ENCODE measurements at regions not wholly inside any gene's neighbourhood (a gene's known extent, or its start where the extent isn't known, plus 50 kb on each side); places are given as distances from the start of the nearest gene placed in this dataset.

DNA sequence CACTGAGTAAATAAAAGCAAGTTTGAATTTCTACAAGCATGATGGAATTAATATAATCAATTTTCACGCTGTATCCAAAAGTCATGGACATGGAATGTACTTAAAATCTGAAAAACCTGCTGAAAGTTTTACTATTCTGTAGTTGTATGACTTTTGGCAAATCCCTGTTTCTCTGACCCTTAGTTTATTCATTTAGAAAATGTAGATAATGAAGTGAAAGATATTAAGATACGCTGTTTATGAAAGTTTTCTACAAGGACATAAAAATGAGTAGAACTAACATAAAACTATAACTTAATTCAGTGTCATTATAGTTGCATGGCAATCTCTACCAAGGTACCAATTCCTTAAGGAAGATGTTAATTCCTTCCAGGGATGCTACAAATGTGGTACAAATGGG is 363.2 kb upstream of the MPDZ start:
- TF ChIP-seq, protein P1, sequence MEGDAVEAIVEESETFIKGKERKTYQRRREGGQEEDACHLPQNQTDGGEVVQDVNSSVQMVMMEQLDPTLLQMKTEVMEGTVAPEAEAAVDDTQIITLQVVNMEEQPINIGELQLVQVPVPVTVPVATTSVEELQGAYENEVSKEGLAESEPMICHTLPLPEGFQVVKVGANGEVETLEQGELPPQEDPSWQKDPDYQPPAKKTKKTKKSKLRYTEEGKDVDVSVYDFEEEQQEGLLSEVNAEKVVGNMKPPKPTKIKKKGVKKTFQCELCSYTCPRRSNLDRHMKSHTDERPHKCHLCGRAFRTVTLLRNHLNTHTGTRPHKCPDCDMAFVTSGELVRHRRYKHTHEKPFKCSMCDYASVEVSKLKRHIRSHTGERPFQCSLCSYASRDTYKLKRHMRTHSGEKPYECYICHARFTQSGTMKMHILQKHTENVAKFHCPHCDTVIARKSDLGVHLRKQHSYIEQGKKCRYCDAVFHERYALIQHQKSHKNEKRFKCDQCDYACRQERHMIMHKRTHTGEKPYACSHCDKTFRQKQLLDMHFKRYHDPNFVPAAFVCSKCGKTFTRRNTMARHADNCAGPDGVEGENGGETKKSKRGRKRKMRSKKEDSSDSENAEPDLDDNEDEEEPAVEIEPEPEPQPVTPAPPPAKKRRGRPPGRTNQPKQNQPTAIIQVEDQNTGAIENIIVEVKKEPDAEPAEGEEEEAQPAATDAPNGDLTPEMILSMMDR (IDR thresholded peaks at IDR 0.05; ENCODE audit: extremely low read depth in 1 of 2, insufficient read depth in 1 of 2, low read depth in 1 of 2, low read length in 2 of 2), result no peak
- no peak for TF ChIP-seq POLR2AphosphoS5 (IDR thresholded peaks at IDR 0.05; ENCODE audit: insufficient read depth, low read depth, low read length)

All from endothelial cell of umbilical vein (primary cell).